ENCODE measurements at regions not wholly inside any gene's neighbourhood (a gene's known extent, or its start where the extent isn't known, plus 50 kb on each side); places are given as distances from the start of the nearest gene placed in this dataset.

DNA sequence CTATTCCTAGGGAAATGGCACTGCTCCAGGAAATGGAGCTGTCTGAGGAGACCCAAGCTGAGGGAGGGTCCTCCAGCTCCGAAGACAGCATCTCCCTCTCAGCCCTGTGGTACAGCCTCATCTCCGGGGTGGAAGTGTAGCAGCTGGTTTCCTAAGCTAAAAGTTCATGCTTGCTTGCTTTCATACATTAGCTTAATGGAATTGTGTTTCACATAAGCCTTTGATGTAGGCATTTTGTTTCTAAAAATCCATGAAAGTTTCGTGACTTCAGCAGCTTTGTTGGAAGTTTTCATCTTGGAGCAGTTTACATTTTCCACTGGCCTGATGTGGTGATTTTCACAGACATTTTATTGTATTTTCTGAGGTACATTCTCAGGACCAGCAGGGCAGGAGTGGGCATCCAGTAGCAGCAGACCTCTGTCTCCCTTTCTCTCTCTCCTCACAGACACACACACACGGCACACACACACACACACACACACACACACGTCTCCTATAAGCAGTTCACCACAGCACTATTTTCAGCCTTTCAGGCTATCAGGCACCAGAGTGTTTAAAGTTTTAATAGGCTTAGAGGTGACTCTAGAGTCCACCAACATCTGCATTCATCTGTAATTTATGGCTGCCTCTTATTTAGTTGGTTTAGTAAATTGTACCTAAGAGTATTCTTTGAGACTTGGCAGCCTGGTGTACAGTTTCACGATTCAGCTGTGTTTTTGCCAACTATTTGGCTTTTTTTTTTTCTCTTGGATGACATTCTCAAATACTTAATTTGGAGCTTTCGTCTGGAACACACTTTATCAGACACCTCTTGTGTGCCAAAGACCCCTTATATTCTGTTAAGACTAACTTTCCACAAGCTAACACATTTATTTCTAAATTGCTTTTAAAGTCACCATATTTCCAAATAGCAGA lies 225.8 kb upstream of the SFRP2 start:
- no peak overlapping the region for H3K4me2 ChIP-seq (ENCODE audit: control insufficient read depth, insufficient read depth)
- intact Hi-C loops (cut with micrococcal nuclease; ENCODE audit: unreplicated experiment) (loop anchor here (10.0 kb wide), 1 partner anchor 230 kb away; the partner anchor contains the start of gene SFRP2), in situ Hi-C loops (cut with MboI) (no loop called here)
- H3K36me3 ChIP-seq (ENCODE audit: control insufficient read depth in 2 of 2, insufficient read depth in 2 of 2, low read length in 1 of 2) = no peaks in the 10 kb centered on the region
- no peaks in the 10 kb centered on the region for H3K79me2 ChIP-seq (ENCODE audit: control insufficient read depth, insufficient read depth, low read length)
- TF ChIP-seq MEF2B (IDR thresholded peaks at IDR 0.05; ENCODE audit: partially characterized antibody, poor library complexity, severe bottlenecking) (no peak), KLF5 (IDR thresholded peaks at IDR 0.05; ENCODE audit: partially characterized antibody) (no peak), RBBP5 (conservative IDR thresholded peaks at IDR 0.05) (no peak)
- TF ChIP-seq, protein P1, sequence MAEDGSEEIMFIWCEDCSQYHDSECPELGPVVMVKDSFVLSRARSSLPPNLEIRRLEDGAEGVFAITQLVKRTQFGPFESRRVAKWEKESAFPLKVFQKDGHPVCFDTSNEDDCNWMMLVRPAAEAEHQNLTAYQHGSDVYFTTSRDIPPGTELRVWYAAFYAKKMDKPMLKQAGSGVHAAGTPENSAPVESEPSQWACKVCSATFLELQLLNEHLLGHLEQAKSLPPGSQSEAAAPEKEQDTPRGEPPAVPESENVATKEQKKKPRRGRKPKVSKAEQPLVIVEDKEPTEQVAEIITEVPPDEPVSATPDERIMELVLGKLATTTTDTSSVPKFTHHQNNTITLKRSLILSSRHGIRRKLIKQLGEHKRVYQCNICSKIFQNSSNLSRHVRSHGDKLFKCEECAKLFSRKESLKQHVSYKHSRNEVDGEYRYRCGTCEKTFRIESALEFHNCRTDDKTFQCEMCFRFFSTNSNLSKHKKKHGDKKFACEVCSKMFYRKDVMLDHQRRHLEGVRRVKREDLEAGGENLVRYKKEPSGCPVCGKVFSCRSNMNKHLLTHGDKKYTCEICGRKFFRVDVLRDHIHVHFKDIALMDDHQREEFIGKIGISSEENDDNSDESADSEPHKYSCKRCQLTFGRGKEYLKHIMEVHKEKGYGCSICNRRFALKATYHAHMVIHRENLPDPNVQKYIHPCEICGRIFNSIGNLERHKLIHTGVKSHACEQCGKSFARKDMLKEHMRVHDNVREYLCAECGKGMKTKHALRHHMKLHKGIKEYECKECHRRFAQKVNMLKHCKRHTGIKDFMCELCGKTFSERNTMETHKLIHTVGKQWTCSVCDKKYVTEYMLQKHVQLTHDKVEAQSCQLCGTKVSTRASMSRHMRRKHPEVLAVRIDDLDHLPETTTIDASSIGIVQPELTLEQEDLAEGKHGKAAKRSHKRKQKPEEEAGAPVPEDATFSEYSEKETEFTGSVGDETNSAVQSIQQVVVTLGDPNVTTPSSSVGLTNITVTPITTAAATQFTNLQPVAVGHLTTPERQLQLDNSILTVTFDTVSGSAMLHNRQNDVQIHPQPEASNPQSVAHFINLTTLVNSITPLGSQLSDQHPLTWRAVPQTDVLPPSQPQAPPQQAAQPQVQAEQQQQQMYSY (CRISPR knock-in tag; IDR thresholded peaks at IDR 0.05) = no peak
- H3K4me3 ChIP-seq = no peak overlapping the region
- ChIA-PET POLR2A (no interaction called here), RAD21 (ENCODE audit: unreplicated experiment) (no interaction called here), SMC1A (ENCODE audit: uncharacterized antibody, unreplicated experiment) (no interaction called here), CTCF (interaction anchor here (0.9 to 1.4 kb wide), 2 partner anchors 14 to 265 kb away, joined by 3 read pairs; no protein-coding TSS in a partner anchor)
- H3K27ac ChIP-seq (ENCODE audit: control insufficient read depth, insufficient read depth) = no peak overlapping the region
- H3K4me1 ChIP-seq (ENCODE audit: control insufficient read depth, insufficient read depth, low read length) = no peaks in the 10 kb centered on the region
- DNase-seq (ENCODE audit: low read depth, low spot score) (no peak), FAIRE-seq (no peak), ATAC-seq (no peak)
- H3K9me3 ChIP-seq (replicated peaks; ENCODE audit: control insufficient read depth, insufficient read depth, low read length) = no peaks in the 10 kb centered on the region
- H3K27me3 ChIP-seq (replicated peaks in 1 of 2; ENCODE audit: control insufficient read depth in 2 of 2, insufficient read depth in 2 of 2, low read length in 1 of 2) = no peaks in the 10 kb centered on the region; a peak in 1 of 4 replicates
- WGBS (ENCODE audit: insufficient coverage, insufficient replicate concordance, low lambda C conversion rate, missing lambda C conversion rate) = 5% methylated on average over 7 of the region's 7 CpGs
- H3K9ac ChIP-seq (ENCODE audit: control insufficient read depth, insufficient read depth, low read length) = no peak overlapping the region
- H4K20me1 ChIP-seq (ENCODE audit: control insufficient read depth, insufficient read depth) = no peaks in the 10 kb centered on the region
- H2AFZ ChIP-seq (ENCODE audit: control insufficient read depth, low read depth, low read length) = no peak overlapping the region
- no TSS peak for BruUV-seq (replicated peaks)
